ENCODE measurements at regions not wholly inside any gene's neighbourhood (a gene's known extent, or its start where the extent isn't known, plus 50 kb on each side); places are given as distances from the start of the nearest gene placed in this dataset.
"Not testable (repeated sequence)": the region's sequence is repeated elsewhere in the genome, so short reads cannot be mapped to it uniquely, and the experiment has no call there.

DNA sequence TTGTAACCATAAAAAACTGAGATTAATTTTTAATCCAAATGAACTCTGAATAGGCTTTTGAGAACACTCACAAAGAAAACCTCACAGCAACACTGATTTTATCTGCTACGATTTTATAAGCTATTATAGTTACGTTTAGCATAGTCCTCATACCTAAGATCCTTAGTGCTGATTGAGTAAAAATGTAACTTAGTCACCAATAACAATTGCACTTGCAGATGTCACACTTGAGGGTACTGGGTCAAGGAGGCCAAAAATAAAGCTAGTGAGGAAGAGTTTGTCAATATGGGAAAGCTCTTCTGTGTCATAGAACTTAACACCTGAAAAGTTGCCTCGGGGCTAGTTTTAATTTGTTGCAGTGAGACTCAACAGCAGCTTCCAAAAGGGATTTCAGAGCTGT is 706.5 kb upstream of the FAM98A start:
- DNase-seq (ENCODE audit: low spot score) = no peak

DNA sequence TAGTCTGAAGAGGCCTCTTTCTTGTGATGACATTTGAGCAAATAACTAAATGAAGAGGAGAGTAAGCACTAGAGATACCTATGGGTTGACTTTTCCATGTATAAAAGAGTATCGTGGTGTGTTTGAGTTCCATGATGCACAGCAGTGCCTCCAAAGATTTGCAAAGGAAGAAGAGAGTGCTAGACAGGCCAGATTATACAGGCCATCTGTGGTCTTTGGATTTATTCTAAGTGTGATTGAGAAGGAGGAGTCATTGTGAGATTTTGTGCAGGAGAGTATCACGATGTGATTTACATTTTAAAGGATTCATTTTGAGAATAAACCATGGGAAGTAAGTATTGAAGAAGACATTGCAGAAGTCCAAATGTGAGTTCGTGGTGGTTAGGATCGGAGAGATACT is 695.9 kb upstream of the FAM98A start:
- DNase-seq (ENCODE audit: low spot score) = no peak

DNA sequence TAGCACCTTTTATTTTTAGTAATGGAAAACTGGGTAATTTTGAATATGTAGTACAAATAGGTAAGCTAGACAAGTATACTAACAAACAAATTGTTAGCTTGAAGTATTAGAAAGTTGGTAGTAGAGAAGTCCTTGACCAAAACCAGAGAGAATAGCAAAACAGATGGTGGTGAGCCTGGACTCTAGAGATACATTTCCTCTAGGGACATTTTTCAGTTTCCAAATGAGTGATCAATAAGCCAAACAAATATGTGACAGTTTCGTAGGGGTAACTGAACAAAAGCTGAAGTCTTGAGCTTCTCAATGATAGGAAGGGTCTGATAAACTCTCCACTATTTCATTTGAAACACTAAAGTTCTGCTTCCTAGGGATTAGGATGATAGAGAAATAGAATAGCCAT is 692.0 kb upstream of the FAM98A start:
- no peak for DNase-seq (ENCODE audit: low spot score)

DNA sequence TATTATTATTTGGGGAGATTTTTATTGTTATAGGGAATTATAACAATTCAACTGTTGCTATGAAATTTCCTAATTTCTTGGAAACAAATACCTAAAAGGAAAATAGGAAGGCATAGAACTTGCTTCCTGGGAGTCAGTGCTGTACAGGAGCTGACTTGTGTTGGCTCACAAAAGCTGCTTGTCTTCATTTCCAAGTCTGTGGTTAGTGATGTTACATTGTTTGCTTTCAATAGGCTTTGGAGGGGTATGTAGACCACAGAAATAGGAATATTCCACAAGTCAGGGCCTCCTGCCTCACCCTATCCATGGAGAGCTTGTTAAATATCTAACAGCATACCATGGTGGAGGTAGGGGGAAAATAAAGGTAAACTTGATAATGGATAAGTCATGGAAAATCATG is 688.9 kb upstream of the FAM98A start:
- DNase-seq (ENCODE audit: low spot score) = no peak

DNA sequence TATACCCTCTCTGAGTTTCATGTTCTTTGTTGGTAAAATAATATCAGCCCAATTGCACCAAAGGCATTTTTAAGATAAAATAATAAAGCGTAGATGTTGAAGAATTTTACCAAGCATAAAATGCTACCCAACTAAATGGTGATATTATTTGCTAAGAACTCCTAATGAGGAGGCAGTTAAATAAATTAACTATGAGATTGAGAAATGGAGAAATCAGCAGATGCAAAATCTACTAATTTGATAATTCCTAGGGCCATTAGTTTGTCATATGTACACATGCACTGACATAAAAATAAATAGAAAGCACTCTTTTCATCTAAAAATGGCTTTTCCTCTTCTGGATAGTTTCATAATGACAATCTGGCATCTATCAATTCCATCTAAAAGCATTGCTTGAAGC is 681.5 kb upstream of the FAM98A start:
- DNase-seq (ENCODE audit: low spot score) = no peak

DNA sequence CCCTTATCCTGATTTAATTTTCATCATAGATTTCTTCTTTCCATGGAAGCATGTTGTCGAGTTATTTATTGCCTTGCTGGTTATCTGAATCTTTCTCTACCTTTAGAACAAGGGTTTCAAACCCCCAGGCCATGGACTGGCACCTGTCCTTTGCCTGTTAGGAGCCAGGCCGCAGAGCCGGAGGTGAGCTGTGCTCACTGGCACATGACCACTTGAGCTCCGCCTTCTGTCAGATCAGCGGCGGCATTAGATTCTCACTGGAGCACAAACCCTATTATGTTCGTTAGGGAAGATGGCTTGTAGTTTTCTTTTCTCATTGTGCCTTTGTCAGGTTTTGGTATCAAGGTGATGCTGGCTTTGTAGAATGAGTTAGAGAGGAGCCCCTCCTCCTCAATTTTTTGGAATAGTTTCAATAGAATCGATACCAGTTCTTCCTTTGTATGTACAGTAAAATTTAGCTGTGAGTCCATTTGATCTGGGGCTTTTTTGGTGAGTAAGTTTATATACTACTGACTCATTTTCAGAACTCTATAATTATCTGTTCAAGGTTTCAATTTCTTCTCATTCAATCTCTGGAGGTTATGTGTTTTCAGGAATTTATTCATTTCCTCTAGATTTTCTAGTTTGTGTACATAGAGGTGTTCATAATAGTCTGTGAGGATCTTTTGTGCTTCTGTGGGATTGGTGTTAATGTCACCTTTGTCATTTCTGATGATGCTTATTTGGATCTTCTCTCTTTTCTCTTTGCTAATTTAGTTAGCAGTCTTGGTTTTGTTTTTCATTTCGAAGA is 668.0 kb upstream of the FAM98A start:
- DNase-seq (ENCODE audit: low spot score) = no peak

DNA sequence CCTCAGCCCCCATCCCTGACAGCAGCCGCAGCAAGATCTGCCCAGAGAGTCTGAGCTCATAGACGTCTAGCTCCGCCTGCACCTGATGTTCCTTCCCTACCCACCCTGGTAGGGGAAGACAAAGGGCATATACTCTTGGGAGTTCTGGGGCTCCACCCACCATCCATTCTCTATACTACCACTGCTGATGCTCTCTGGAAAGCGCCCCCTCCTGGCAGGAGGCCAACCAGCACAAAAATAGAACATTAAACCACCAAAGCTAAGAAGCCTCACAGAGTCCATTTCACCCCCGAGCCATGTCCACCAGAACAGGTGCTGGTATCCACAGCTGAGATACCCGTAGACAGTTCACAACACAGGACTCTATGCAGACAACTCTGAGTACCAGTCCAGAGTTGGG is 662.6 kb upstream of the FAM98A start:
- DNase-seq (ENCODE audit: low spot score) = no peak

DNA sequence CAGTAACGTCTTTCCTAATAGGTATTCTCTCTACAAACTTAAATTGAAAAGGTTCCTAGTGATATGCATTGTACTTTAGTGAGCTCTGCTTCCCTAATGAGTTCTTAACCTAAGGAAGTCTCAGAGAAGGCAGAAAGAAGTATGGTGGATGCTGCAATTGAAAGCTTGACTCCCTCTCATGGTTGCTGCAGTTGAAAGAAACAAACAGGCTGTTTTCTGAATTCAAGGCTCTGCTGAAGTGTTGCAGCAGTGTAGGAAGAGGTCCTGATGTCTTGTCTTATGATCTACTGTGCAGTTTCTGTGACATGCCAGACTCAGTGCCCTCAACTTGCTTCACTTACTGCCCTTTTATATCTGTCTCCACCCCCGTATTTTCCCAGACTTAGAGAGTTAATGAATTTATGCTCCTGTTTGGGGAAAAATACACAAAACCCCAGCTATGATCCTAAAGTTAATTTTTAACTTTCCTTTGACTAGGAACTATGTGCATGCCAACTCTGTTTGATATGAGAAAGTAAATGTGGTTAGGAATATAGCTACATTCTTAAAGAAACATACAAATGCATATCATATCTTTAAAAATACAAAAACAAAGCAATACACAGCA is 655.3 kb upstream of the FAM98A start:
- DNase-seq (ENCODE audit: low spot score) = no peak

DNA sequence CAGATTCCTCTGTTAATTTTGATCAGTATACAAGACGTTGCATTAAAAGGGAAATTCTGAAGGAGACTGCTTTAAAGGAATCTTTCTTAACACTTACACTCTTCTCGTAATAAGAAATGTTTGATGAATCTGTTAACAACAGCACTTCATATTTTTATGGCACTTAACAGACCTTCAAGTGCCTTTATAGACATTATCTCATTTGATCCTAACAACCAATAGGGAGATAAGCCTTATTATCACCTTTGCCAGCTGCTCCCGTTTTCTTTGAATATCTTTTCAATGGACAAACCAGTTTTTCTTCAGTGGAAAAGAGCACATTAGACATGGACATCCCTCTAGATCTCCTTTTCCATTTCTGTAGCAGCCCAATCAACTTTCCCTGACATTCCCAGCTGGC is 653.0 kb upstream of the FAM98A start:
- no peak for DNase-seq (ENCODE audit: low spot score)

DNA sequence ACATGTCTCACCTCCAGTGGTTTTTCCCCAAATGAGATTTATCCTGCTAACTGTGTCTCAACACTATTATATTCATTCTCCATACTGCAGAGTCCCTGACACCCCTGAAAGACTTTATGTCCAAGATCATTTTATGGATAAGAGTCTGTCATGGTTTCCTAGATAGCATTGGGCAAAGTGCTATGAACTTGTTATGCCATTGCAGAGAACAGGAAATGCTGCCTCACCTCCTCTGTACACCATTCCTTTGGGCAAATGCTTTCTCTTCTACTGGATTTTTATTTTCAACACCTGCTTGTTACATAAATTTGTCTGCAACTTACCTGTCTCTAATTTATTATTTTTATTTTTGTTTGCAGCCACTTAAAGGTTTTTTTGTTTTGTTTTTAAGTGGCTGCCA is 652.5 kb upstream of the FAM98A start:
- DNase-seq (ENCODE audit: low spot score) = no peak

DNA sequence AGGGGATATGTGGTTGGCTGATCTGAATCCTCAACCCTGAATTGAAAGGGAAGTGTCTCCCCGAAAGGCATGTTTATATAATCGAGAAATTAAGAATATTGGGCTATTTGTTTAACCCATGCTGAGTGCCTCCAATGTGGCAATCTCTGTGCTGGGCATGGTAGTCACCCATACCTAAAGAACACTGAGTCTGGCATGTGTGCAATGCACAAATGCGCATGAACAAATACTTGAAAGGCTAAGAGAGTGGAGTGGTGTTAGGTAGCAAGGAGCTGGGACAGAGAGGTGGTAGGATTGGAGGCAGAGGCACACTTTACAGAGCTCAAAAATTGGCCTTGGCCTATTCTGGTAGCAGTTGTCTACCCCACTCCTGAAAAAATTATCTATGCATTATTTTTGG is 645.1 kb upstream of the FAM98A start:
- no peak for DNase-seq (ENCODE audit: low spot score)

DNA sequence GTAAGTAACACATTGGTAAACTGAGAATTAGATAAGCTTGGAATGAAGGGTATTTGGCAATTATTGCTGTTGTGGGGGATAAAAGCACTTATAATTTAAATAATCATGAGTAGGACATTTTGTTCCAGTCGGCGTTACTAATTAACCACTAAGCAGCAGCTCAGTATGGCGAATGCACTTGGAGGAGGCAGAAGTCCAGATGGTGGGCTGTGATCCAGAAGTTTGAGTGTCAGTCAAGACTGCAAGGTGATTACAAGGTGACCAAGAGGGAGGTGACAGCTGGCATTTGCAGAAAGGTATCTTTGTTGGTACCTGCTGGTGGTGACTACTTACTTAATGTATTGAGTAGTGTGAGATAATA is 643.6 kb upstream of the FAM98A start:
- no peak for DNase-seq (ENCODE audit: low spot score)

DNA sequence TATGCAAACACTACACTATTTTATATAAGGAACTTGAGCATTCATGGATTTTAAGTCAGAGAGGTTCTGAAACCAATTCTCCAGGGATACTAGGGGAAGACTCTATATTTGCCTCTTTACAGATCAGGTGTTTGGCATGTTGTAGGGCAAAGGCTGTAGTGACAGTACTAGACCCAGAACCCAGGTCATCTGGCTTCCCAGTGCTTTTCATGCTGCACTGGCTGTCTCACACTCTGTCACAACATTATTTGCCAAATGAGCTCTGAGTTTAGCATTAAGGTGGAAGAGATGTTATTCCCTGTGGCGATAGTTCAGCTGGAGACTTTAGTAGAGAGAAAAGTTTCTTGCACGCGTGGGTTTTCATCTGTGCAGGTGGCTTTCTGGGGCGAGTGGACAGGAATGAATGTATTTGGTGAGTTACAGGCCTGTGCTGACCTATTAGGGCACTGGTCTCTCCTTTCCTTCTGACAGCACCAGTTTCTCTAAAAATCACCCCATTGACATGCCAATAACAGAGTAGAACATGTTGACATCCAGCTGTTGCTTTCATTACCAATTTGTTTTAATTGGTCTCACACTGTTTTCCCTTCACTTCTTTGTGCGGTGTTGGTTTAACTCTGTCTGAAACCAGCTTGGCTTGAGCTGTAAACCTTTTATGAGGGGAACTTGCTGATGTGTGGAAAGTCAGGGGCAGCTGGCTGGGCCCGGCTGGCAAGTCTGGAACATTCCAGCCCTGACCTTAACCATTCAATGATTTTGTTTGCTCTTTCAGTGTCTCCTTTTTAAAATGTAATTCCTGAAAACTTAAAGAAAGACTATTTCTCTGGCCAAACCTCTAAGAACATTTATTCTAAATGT is 643.0 kb upstream of the FAM98A start:
- no peak for DNase-seq (ENCODE audit: low spot score)

DNA sequence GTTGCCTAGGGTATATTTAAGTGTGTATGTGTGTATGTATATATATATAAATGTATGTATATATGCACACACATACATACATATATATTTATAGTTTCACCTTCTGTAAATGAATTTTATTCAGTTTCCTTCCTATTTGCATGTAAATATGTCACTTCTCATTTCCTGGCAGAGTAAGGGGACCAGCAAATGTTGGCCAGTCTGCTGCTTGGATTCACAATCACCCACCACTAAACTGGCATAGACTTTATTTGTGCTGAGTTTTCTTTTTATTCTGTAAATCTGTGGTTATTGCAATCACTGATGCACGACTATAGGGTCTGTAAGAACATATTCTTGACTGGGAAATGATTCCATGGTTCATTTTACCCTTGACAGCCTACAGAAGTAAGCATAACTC is 640.4 kb upstream of the FAM98A start:
- DNase-seq (ENCODE audit: low spot score) = no peak

DNA sequence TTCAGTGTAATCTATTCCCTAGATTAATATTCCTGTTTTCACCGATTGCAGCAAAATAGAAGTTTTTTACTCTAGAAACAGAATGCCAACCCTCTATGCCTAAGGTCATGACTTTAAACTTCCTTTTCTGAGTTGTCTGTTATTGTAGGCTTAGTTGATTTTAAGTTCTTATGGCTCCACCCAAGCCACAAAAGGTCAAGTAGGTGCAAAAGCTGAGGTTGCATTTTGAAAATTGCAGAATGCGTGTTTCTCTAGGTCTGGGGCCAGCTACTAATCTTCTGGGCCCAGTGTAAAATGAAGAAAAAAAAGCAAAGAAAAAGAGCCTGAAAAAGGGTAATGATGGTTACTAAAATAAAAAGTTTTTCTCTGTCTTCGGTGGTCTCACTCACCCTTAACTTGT is 635.7 kb upstream of the FAM98A start:
- no peak for DNase-seq (ENCODE audit: low spot score)

DNA sequence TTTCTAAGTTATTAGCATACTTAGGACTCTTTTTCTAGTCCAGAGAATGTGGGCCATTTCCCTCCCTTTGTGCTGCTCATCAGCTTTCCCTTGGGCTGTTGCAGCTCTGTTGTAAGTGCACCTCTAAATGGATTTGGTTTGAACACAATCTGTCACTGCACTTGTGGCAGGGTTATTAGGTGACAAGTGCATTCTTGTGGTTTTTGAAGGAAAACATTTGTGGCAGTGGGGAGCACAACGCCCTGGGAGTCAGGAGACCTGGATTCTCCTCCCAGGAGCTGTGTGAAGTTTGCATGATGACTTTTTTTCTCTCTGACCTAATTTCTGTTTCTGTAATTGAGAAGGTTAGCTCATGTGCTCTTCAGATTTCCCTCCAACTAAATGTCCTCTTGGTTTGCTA is 630.9 kb upstream of the FAM98A start:
- DNase-seq (ENCODE audit: low spot score) = no peak

DNA sequence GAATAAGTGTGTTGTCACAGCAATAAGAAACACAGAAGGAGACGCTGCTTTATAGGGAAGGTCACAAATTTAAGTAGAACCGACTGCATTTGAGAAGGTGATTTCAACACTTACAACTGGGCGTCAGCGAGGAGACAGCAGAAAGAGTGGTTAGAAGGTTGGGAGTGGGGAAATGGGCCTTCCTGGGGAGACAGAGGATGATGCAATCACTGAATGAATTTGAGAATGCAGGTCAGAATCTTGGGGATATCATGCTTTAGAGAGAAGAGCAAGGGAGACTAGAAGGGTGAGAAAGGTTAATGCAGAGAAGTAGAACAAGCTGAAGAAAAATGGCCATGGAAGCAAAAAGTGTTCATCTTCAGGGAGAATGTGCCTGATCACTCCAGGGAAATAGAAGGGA is 616.1 kb upstream of the FAM98A start:
- no peak for DNase-seq (ENCODE audit: low spot score)

DNA sequence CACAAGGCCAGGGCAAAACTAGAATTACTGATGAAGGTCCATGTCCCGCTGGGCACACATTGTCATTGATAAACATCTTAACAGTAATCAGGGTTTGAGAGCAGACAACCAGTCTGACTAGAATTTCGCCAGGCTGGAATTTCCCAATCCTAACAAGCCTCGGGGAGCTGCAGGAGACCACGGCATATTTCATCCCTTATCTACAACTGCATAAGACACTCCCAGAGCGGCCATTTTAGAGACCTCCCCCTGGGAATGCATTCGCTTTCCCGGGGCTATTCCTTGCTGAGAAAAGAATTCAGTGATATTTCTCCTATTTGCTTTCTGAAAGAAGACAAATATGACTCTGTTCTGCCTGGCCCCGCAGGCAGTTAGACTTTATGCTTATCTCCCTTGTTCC is 611.3 kb upstream of the FAM98A start:
- not testable (repeated sequence) for DNase-seq (ENCODE audit: low spot score)

DNA sequence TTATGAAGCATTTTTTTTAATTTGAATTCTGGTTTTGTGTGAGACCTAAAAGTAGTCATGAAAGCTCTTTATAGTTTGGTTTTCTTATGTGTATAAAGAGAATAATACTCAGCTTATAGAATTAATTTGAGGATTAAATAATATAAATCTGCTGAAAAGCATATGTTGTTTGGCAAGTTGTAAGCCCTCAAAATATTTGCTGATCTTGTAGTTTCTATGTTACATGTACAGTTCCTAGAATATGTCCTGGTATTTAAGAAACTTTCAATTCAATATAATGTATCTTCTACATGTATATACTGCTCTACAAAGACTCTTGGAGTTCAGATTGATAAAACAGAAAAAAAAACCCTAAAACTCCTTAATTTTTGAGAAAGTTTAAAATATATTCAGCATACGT is 605.5 kb upstream of the FAM98A start:
- no peak for DNase-seq (ENCODE audit: low spot score)

DNA sequence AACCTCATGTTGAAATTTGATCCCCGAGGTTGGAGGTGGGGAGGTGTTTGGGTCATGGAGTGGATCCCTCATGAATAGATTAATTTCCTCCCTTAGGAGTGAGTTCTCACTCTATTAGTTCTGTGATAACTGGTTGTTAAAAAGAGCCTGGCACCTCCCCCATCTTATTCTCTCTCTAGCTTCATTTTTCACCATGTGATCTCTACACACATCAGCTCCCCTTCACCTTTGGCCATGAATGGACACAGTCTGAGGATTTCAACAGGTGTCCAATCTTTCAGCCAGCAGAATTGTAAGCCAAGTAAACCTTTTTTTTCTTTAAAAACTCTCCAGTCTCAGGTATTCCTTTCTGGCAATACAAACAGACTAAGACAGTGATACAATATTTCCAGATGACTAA is 602.0 kb upstream of the FAM98A start:
- no peak for DNase-seq (ENCODE audit: low spot score)

DNA sequence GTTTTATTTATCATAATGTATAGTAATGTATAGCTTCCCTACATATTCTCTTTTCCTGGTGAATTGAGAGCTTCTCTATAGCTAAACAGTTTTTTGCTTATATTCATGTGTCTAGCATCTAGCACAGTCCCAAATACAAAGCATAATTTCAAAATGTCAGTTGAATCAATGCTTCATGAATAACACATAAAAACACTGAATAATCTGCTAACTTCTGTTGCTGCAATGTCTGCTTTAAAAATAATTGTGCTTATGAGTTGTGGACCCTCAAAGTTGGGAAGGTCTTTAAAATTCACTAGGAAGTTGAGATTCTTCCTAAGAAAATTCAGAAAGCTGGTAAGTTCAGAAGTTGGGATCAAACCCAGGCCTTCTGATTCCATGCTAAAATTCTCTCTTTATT is 600.9 kb upstream of the FAM98A start:
- no peak for DNase-seq (ENCODE audit: low spot score)

DNA sequence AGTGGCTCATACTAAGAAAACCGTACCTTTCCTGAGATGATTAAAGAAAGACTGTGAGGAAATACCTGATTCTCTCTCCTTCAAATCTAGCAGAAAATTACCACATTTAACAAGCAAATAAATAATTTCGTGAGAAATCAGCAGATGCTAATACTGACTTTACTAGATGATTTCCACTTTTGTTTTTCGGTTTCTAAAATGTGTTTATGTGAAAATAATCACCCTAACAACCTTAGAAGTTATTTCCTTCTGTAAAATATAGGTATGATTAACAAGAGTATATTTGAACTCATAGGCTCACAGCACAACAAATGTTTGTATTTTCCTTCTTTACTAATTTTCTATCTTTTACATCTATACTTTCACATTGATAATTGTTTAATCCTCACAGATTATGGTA is 594.1 kb upstream of the FAM98A start:
- DNase-seq (ENCODE audit: low spot score) = no peak
